ENCODE measurements at regions not wholly inside any gene's neighbourhood (a gene's known extent, or its start where the extent isn't known, plus 50 kb on each side); places are given as distances from the start of the nearest gene placed in this dataset.

GRCh38 chr16:64865069-64865696 lies 256.7 kb downstream of the CDH11 start:
- TF ChIP-seq EZH2 (IDR thresholded peaks at IDR 0.05), result no peak
- no peak for TF ChIP-seq POLR2AphosphoS5 (IDR thresholded peaks at IDR 0.05; ENCODE audit: borderline replicate concordance, low read depth, low read length)

Data from SK-N-MC (cell line).